ENCODE measurements at regions not wholly inside any gene's neighbourhood (a gene's known extent, or its start where the extent isn't known, plus 50 kb on each side); places are given as distances from the start of the nearest gene placed in this dataset.
"Not testable (repeated sequence)": the region's sequence is repeated elsewhere in the genome, so short reads cannot be mapped to it uniquely, and the experiment has no call there.

DNA sequence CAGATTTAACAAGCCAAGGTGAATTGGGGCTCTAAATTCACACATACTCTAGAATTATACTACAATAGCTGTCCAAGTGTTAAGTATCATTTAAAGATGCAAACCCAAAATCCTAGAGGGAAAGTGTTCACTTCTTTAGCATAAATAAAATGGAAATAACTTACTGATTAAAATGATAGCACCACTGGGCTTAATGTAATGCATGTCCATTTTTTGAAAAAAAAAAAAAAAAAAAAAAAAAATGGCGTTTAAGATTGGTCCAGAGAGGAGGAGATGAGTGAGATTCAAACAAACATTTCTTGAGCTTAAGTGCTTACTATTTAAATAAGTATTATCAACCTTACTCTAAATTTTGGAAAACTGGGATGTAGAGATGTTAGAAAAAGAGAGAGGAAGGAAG, 251.5 kb upstream of the CWC22 start:
- DNase-seq, result no peak

DNA sequence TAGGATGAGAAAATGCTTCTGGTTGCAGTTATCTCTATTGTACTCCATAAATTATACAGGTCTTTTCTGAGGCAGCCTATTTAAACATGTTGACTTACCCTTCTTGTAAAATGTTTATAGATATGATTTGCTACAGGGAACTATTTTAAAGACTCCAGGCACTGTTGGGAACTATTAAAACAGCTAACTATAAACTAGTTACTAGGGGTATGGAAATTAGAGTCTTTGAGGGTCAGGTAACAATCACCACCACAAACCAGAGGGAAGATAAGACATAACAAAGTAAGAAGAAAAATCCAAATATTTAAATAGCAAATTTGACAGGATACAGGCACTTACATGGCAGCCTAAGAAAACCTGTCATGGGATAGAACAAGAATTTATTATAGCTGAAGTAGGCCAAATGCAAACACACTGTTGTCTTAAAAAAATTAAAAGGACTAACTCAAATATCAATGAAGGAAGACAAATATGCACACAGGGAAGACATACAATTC, 251.0 kb upstream of the CWC22 start:
- DNase-seq, result no peak

- DNase-seq, result no peak
These were observed 250.2 kb upstream of the CWC22 start for GRCh38 chr2:180257247-180257646.

- no peak for DNase-seq
These were observed 248.9 kb upstream of the CWC22 start for GRCh38 chr2:180255981-180256380.

- no peak for DNase-seq
These were observed 247.8 kb upstream of the CWC22 start for GRCh38 chr2:180254872-180255271.

DNA sequence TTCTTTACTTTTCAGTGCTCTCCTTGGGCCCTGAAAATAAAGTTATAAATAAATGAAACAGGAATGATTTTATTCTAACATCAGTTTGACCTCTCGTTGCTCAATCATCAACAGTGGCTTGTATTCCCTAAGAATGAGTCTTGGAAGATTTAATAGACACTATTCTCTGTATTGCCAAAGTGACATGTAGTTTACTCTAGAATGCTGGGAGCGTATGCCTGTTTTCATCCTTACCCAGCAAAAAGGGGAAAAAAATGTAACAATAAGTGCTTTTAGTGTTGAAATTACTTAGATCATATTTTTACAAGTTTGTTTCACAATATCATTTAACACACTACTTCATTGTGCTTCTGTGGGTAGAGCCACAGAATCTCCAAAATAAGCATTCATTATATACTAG, 240.6 kb upstream of the CWC22 start:
- no peak for DNase-seq

- DNase-seq, result no peak
These were observed 239.2 kb upstream of the CWC22 start for GRCh38 chr2:180246268-180246667.

GRCh38 chr2:180240774-180241173, 233.7 kb upstream of the CWC22 start:
- DNase-seq, result no peak

- DNase-seq, result no peak
These were observed 231.6 kb upstream of the CWC22 start for GRCh38 chr2:180238729-180239128.

DNA sequence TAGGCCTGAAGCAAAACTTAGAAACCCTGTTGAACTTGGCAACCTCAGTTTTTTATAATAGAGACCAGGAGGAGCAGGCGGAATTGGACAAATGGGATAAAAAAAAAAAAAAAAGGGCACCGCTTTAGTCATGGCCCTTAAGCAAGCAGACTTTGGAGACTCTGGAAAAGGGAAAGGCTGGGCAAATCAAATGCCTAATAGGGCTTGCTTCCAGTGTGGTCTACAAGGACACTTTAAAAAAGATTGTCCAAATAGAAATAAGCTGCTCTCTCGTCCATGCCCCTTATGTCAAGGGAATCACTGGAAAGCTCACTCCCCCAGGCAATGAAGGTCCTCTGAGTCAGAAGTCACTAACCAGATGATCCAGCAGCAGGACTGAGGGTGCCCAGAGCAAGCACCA, 229.0 kb upstream of the CWC22 start:
- DNase-seq, result not testable (repeated sequence)

- not testable (repeated sequence) for DNase-seq
These were observed 228.4 kb upstream of the CWC22 start for GRCh38 chr2:180235506-180235905.

DNA sequence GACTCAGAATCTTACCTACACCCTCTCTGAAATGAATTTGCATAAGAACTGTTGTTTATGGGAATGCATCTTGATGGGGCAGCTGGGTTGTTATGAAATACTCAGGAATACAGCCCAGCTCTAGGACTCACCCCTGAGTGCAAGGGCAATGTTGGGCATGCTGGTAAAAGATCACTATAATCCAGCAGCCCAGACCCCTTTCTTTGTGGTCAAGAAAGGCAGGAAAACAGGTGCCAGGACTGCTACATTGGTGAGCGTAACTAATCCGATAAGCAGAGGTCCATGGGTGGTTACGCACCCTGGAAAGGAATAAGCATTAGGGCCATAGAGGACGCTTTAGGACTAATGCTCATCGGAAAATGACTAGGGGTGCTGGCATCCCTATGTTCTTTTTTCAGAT, 227.9 kb upstream of the CWC22 start:
- not testable (repeated sequence) for DNase-seq

DNA sequence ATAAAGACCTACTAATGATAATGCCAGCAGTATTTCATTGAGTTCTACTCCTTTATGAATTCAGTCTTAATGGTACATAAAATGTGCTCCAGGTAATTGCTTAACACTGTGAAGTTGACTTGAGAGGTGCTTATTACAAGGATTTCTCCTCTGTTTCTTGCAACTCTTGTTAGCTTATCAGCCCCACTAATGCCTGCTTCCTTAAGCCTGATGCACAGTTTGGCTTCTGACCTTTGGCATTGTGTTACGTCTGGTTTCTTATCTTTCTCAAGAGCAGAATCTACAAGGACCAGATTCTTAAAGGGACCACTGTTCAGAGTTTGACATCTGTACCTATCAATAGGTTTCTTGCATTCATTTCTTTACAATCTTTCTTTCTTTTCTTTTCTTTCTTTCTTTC, 223.9 kb upstream of the CWC22 start:
- DNase-seq, result no peak

DNA sequence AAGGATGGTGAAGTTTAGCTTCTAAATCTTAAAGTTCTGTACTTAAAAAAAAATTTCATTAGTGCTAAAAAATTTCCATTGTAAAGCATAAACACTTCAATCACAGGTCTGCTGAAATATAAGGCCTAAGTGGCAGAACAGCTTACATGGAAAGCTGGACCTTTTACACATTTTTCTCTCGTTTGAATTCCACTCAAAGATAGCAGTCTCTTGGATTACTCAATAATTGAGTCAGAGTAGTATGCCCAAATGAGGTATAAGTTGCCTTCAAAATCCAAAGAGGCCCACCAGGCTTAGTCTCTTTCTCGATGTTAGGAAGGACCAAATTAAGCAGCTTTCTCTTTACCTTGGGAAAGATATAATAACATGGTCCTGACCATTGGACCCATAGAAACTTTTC, 220.4 kb upstream of the CWC22 start:
- DNase-seq, result no peak

- DNase-seq, result no peak
These were observed 218.0 kb upstream of the CWC22 start for GRCh38 chr2:180225118-180225517.

DNA sequence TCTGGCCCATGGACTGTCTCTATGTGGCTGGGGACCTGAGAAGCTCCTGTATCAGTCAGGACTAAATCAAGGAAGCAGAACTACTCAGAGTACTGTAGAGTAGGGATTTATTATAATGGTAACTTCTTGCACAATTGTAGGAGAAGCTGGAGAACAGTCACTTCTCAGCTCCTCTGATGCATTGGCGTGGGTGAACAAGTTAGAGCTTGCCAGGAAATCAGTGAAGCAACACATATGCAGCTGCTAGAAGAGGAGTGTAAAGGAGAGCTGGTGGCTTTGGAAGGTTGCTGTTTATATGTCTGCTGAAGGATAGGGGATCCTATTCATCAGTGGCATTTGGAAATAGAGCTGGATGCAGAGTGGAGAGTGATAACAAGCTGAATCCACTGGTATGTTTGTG, 215.5 kb upstream of the CWC22 start:
- no peak for DNase-seq

GRCh38 chr2:180219491-180219890, 212.4 kb upstream of the CWC22 start:
- DNase-seq, result no peak

DNA sequence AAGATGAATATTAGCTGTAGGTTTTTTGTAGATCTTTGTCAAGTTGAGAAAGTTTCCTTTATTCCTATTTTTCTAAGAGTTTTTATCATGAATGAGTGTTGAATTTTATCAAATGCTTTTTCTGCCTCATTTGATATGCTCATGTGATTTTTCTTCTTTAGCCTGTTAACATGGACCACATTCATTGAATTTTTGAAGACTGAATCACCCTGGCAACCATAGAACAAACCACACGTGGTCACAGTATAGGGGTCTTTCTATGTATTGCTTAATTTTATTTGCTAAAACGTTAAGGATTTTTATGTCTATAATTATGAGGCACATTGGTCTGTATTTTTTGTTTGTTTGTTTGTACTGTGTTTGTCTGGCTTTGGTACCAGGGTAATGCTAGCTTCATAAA, 201.7 kb upstream of the CWC22 start:
- no peak for DNase-seq

DNA sequence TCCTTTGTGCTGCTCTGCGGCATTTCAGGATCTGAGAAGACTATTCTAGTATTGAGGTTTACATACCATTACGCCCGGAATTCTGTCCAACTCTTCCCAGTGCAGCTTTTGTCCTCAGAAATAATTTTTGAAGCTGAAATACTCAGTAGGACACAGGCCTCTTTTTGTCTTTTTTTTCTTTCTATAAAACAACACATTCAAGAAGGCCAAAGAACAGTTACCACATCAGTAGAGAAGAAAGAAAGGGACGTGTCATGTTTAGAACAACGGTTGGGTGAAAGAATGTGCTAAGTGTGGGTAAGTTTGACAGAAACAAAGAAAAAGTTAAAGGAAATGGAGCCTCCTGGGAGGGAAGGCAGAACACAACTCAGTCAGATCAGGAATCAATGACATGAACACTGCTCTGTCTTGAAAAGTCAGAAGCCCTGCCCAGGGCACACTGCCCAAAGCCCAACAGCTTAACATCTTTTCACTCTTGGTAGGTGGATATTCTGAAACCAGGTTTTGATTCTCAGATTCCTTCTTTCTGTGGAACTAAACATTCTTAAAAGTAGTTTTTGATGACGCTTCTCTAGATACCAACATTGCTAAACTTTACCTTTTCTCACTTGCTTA, 198.6 kb upstream of the CWC22 start:
- no peak for DNase-seq

DNA sequence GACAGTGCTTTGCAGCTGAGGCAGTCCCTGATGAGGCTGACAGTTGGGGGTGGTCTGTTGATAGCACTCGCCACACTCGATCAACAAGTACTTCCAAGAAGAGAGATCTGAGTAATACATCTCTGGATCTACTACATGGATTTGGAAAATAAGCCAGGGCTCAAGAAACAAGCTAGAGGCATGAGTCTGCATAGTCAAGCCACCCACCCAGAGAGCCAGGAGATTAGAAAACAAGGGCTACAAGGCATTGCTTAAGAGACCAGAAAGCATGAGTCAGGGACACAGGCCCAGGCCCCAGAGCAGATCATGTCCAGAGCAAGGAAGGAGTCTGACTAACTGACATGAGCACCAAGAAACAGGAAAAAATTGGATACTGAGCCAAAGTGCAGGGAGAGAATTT, 196.9 kb upstream of the CWC22 start:
- DNase-seq, result no peak

DNA sequence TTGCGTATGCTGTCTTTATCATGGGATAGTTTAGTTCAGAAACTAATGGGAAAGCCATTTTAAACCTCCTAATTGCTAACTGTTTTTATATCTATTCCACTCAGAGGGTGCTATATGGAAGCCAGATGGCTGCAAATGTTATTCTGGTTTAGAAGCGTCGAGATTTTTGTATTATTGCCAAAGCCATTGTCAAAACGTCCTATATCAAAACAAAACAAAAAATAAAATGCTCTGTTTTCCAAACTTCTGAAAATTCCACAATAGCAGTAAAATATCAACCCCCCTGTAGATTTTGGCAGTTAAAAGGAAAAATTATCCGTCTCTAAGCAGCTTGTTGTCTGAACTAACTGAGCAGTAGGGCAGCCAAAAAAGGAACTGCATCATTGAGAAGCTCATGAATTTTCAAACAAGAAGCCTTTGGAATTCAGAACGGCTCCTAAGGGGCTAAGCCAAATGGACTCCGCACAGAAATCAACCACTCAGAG, 195.4 kb upstream of the CWC22 start:
- DNase-seq, result no peak

GRCh38 chr2:180196419-180196977, 189.4 kb upstream of the CWC22 start:
- DNase-seq, result no peak

DNA sequence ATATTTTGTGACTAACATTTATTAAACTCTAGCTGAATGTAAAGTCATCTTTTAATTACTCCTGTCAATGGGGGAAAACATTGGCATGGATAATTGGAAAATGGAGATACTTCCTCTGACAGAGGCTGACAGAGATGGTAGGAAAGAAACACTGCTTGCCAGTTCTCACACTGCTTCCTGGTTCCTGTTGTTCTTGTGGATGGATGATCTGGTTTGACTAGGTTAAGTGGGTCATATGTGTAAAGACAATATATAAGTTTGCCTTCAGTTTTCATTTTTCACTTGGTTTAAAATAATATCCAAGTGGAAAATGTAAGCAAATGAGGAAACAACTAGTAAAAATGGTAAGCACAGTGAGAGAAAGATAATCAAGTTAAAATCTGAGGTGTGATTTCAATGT, 188.8 kb upstream of the CWC22 start:
- DNase-seq, result no peak

- no peak for DNase-seq
These were observed 184.5 kb upstream of the CWC22 start for GRCh38 chr2:180191432-180192124.

All from dermis blood vessel endothelial cell (primary cell).